KOPT-K1 (cell line): ENCODE measurements at regions not wholly inside any gene's neighbourhood (a gene's known extent, or its start where the extent isn't known, plus 50 kb on each side); places are given as distances from the start of the nearest gene placed in this dataset.

ENCODE experiments used
- H3K27ac ChIP-seq: fragments of 200-600 bp; sonication (generic); 2 replicates; pipeline ENCODE4 v1.5.1; 2016; ENCODE audit warnings: antibody characterized with exemption, mild to moderate bottlenecking, low read depth, low read length; ENCODE audit not compliant: poor library complexity, severe bottlenecking
- H3K36me3 ChIP-seq: fragments of 200-600 bp; sonication (generic); 2 replicates; pipeline ENCODE4 v1.5.1; 2017; ENCODE audit warnings: antibody characterized with exemption, mild to moderate bottlenecking, low read length, moderate library complexity; ENCODE audit not compliant: insufficient read depth
- H3K9me3 ChIP-seq: fragments of 200-600 bp; sonication (generic); 2 replicates; pipeline ENCODE4 v1.5.1; 2017; ENCODE audit warnings: antibody characterized with exemption, low read length, mild to moderate bottlenecking; ENCODE audit not compliant: insufficient read depth, poor library complexity, severe bottlenecking

GRCh38 chr1:188382851-188383250, 1554.1 kb downstream of the PLA2G4A start:
- no peak overlapping the region for H3K27ac ChIP-seq
- no peaks in the 10 kb centered on the region for H3K36me3 ChIP-seq

GRCh38 chr1:188386161-188386560, 1557.4 kb downstream of the PLA2G4A start:
- Histone ChIP-seq H3K27ac (no peak overlapping the region), H3K9me3 (no peaks in the 10 kb centered on the region), H3K36me3 (no peaks in the 10 kb centered on the region)

More at GRCh38 chr1:188382851-188383250, 1554.1 kb downstream of the PLA2G4A start:
- no peaks in the 10 kb centered on the region for H3K9me3 ChIP-seq

- no peaks in the 10 kb centered on the region for H3K9me3 ChIP-seq
- H3K36me3 ChIP-seq, result no peaks in the 10 kb centered on the region
- no peak overlapping the region for H3K27ac ChIP-seq
Measured at GRCh38 chr1:188386666-188387065, 1557.9 kb downstream of the PLA2G4A start.

GRCh38 chr1:188394677-188395076, 1565.9 kb downstream of the PLA2G4A start:
- H3K36me3 ChIP-seq, result no peaks in the 10 kb centered on the region
- H3K9me3 ChIP-seq, result no peaks in the 10 kb centered on the region
- H3K27ac ChIP-seq, result no peak overlapping the region

- H3K36me3 ChIP-seq, result no peaks in the 10 kb centered on the region
- H3K27ac ChIP-seq, result no peak overlapping the region
- H3K9me3 ChIP-seq, result no peaks in the 10 kb centered on the region
Measured at GRCh38 chr1:188397521-188397920, 1568.8 kb downstream of the PLA2G4A start.

GRCh38 chr1:188402986-188403385, 1574.2 kb downstream of the PLA2G4A start:
- no peaks in the 10 kb centered on the region for H3K9me3 ChIP-seq
- no peak overlapping the region for H3K27ac ChIP-seq
- no peaks in the 10 kb centered on the region for H3K36me3 ChIP-seq

GRCh38 chr1:188406636-188407035, 1577.9 kb downstream of the PLA2G4A start:
- no peaks in the 10 kb centered on the region for H3K36me3 ChIP-seq
- H3K9me3 ChIP-seq, result no peaks in the 10 kb centered on the region
- no peak overlapping the region for H3K27ac ChIP-seq

- no peaks in the 10 kb centered on the region for H3K36me3 ChIP-seq
- no peak overlapping the region for H3K27ac ChIP-seq
Measured at GRCh38 chr1:188420177-188420576, 1591.4 kb downstream of the PLA2G4A start.

GRCh38 chr1:188423073-188423472, 1594.3 kb downstream of the PLA2G4A start:
- no peak overlapping the region for H3K27ac ChIP-seq
- H3K36me3 ChIP-seq, result no peaks in the 10 kb centered on the region
- H3K9me3 ChIP-seq, result no peaks in the 10 kb centered on the region

More at GRCh38 chr1:188420177-188420576, 1591.4 kb downstream of the PLA2G4A start:
- H3K9me3 ChIP-seq, result no peaks in the 10 kb centered on the region

GRCh38 chr1:188424176-188424575, 1595.4 kb downstream of the PLA2G4A start:
- Histone ChIP-seq H3K36me3 (no peaks in the 10 kb centered on the region), H3K27ac (no peak overlapping the region), H3K9me3 (no peaks in the 10 kb centered on the region)

GRCh38 chr1:188425687-188426086, 1596.9 kb downstream of the PLA2G4A start:
- no peaks in the 10 kb centered on the region for H3K9me3 ChIP-seq
- H3K27ac ChIP-seq, result no peak overlapping the region
- H3K36me3 ChIP-seq, result no peaks in the 10 kb centered on the region

- Histone ChIP-seq H3K27ac (no peak overlapping the region), H3K9me3 (no peaks in the 10 kb centered on the region)
Measured at GRCh38 chr1:188426561-188426960, 1597.8 kb downstream of the PLA2G4A start.

GRCh38 chr1:188427642-188428041, 1598.9 kb downstream of the PLA2G4A start:
- Histone ChIP-seq H3K36me3 (no peaks in the 10 kb centered on the region), H3K27ac (no peak overlapping the region), H3K9me3 (no peaks in the 10 kb centered on the region)

More at GRCh38 chr1:188426561-188426960, 1597.8 kb downstream of the PLA2G4A start:
- no peaks in the 10 kb centered on the region for H3K36me3 ChIP-seq

- Histone ChIP-seq H3K9me3 (no peaks in the 10 kb centered on the region), H3K27ac (no peak overlapping the region), H3K36me3 (no peaks in the 10 kb centered on the region)
Measured at GRCh38 chr1:188429386-188429785, 1600.6 kb downstream of the PLA2G4A start.

GRCh38 chr1:188432427-188432826, 1603.7 kb downstream of the PLA2G4A start:
- H3K36me3 ChIP-seq, result no peaks in the 10 kb centered on the region
- H3K9me3 ChIP-seq, result no peaks in the 10 kb centered on the region
- no peak overlapping the region for H3K27ac ChIP-seq

GRCh38 chr1:188433425-188433824, 1604.7 kb downstream of the PLA2G4A start:
- H3K9me3 ChIP-seq, result no peaks in the 10 kb centered on the region

More at GRCh38 chr1:188433425-188433824, 1604.7 kb downstream of the PLA2G4A start:
- Histone ChIP-seq H3K36me3 (no peaks in the 10 kb centered on the region), H3K27ac (no peak overlapping the region)
